Liver (tissue), 8 donors: ENCODE measurements at regions not wholly inside any gene's neighbourhood (a gene's known extent, or its start where the extent isn't known, plus 50 kb on each side); places are given as distances from the start of the nearest gene placed in this dataset.
"Not testable (repeated sequence)": the region's sequence is repeated elsewhere in the genome, so short reads cannot be mapped to it uniquely, and the experiment has no call there.

Source experiments
- DNase-seq: peaks from one replicate; pipeline ENCODE4 v3.0.0-alpha.2; 2017; ENCODE audit warnings: low spot score
- H3K27ac ChIP-seq, 2 donors: one replicate each; pipeline ENCODE4 v1.7.0; 2013; ENCODE audit warnings: inconsistent platforms in 2 of 2, low read length in 2 of 2, control low read depth in 1 of 2, low read depth in 1 of 2, mild to moderate bottlenecking in 1 of 2
- H3K27me3 ChIP-seq, 4 donors: one replicate each; pipeline versions ENCODE4 v1.6.1 to v1.7.0; 2013; ENCODE audit warnings: low read length in 3 of 4, inconsistent platforms in 1 of 4, mild to moderate bottlenecking in 1 of 4, moderate library complexity in 1 of 4; ENCODE audit not compliant: control insufficient read depth in 4 of 4, insufficient read depth in 4 of 4
- H3K36me3 ChIP-seq, 4 donors: one replicate each; pipeline versions ENCODE4 v1.6.1 to v1.7.0; 2013; ENCODE audit warnings: low read length in 3 of 4, mild to moderate bottlenecking in 3 of 4, low read depth in 1 of 4, moderate library complexity in 1 of 4; ENCODE audit not compliant: control insufficient read depth in 4 of 4, insufficient read depth in 3 of 4
- H3K4me1 ChIP-seq, 4 donors: one replicate each; pipeline versions ENCODE4 v1.6.1 to v1.7.0; 2013; ENCODE audit warnings: low read length in 3 of 4, mild to moderate bottlenecking in 3 of 4, moderate library complexity in 1 of 4; ENCODE audit not compliant: control insufficient read depth in 4 of 4, insufficient read depth in 4 of 4
- H3K4me3 ChIP-seq, 3 donors: one replicate each; pipeline versions ENCODE4 v1.6.1 to v1.7.0; 2013; ENCODE audit warnings: low read length in 3 of 3, control low read depth in 1 of 3, low read depth in 1 of 3, mild to moderate bottlenecking in 1 of 3
- H3K9ac ChIP-seq, 2 donors: one replicate each; pipeline ENCODE4 v1.7.0; 2013; ENCODE audit warnings: low read length in 2 of 2, mild to moderate bottlenecking in 2 of 2, moderate library complexity in 2 of 2, control low read depth in 1 of 2, low read depth in 1 of 2
- H3K9me3 ChIP-seq, 4 donors: one replicate each; pipeline versions ENCODE4 v1.6.1 to v1.7.0; 2013; ENCODE audit warnings: low read length in 3 of 4; ENCODE audit not compliant: control insufficient read depth in 4 of 4
- ATF3 ChIP-seq: IDR thresholded peaks from 2 replicates; pipeline ENCODE4 v1.6.1; 2016; ENCODE audit warnings: antibody characterized with exemption
- CTCF ChIP-seq: fragments of 150-350 bp; IDR thresholded peaks from 2 replicates; pipeline ENCODE4 v1.5.1; 2017; ENCODE audit warnings: improper control_type of control experiment, low read depth, low read length; ENCODE audit not compliant: missing input control
- EGR1 ChIP-seq, 2 donors: IDR thresholded peaks; 2 replicates each; pipeline ENCODE4 v1.6.1; 2016 to 2018; ENCODE audit warnings: antibody characterized with exemption in 2 of 2, low read depth in 2 of 2
- FOXA1 ChIP-seq: IDR thresholded peaks from 2 replicates; pipeline ENCODE4 v1.6.1; 2016; ENCODE audit warnings: antibody characterized with exemption
- FOXA2 ChIP-seq: IDR thresholded peaks from 2 replicates; pipeline ENCODE4 v1.6.1; 2016; ENCODE audit warnings: antibody characterized with exemption
- GABPA ChIP-seq, 2 donors: IDR thresholded peaks in 1 of 2; conservative IDR thresholded peaks in 1 of 2; 2 replicates each; pipeline ENCODE4 v1.6.1; 2016; ENCODE audit warnings: antibody characterized with exemption in 2 of 2, mild to moderate bottlenecking in 1 of 2, moderate library complexity in 1 of 2
- HNF4A ChIP-seq, 2 donors: conservative IDR thresholded peaks; 2 replicates each; pipeline ENCODE4 v1.6.1; 2016; ENCODE audit warnings: antibody characterized with exemption in 2 of 2, mild to moderate bottlenecking in 2 of 2
- HNF4G ChIP-seq: IDR thresholded peaks from 2 replicates; pipeline ENCODE4 v1.6.1; 2016; ENCODE audit warnings: antibody characterized with exemption
- JUND ChIP-seq, 2 donors: IDR thresholded peaks; 2 replicates each; pipeline ENCODE4 v1.6.1; 2016; ENCODE audit warnings: antibody characterized with exemption in 2 of 2
- MAX ChIP-seq: IDR thresholded peaks from 2 replicates; pipeline ENCODE4 v1.6.1; 2016; ENCODE audit warnings: antibody characterized with exemption
- NR2F2 ChIP-seq: IDR thresholded peaks from 2 replicates; pipeline ENCODE4 v1.6.1; 2016; ENCODE audit warnings: antibody characterized with exemption
- RAD21 ChIP-seq, 2 donors: IDR thresholded peaks; 2 replicates each; pipeline ENCODE4 v1.6.1; 2016; ENCODE audit warnings: antibody characterized with exemption in 2 of 2, mild to moderate bottlenecking in 2 of 2
- REST ChIP-seq: IDR thresholded peaks from 2 replicates; pipeline ENCODE4 v1.6.1; 2016; ENCODE audit warnings: antibody characterized with exemption, mild to moderate bottlenecking
- RXRA ChIP-seq, 2 donors: IDR thresholded peaks; 2 replicates each; pipeline ENCODE4 v1.6.1; 2017 to 2018; ENCODE audit warnings: antibody characterized with exemption in 2 of 2, mild to moderate bottlenecking in 1 of 2
- SP1 ChIP-seq: IDR thresholded peaks from 2 replicates; pipeline ENCODE4 v1.6.1; 2018; ENCODE audit warnings: antibody characterized with exemption, mild to moderate bottlenecking
- TAF1 ChIP-seq: conservative IDR thresholded peaks from 2 replicates; pipeline ENCODE4 v1.6.1; 2016; ENCODE audit warnings: antibody characterized with exemption, mild to moderate bottlenecking
- YY1 ChIP-seq: IDR thresholded peaks from 2 replicates; pipeline ENCODE4 v1.6.1; 2016; ENCODE audit warnings: antibody characterized with exemption, mild to moderate bottlenecking
- ZBTB33 ChIP-seq: IDR thresholded peaks from 2 replicates; pipeline ENCODE4 v1.6.1; 2016; ENCODE audit warnings: antibody characterized with exemption
- WGBS: extraction: QIAGEN DNeasy Blood & Tissue Kit; methylation state at CpG from one replicate; pipeline ENCODE4 v1.1.7; 2013; 5-methylcytosine and 5-hydroxymethylcytosine counted together
- donor health status: healthy.
- donor health status: healthy.
- donor health status: healthy.
- donor health status: healthy.
- donor health status: healthy.

- no peak overlapping the region for H3K9ac ChIP-seq
- H3K4me1 ChIP-seq = no peaks in the 10 kb centered on the region
- H3K36me3 ChIP-seq = no peaks in the 10 kb centered on the region
- H3K27me3 ChIP-seq = no peaks in the 10 kb centered on the region
- H3K27ac ChIP-seq = no peak overlapping the region
- no peak overlapping the region for H3K4me3 ChIP-seq
- DNase-seq = no peak
- TF ChIP-seq HNF4G = no peak
- no peak for TF ChIP-seq RAD21 (IDR thresholded peaks at IDR 0.05)
- no peak for TF ChIP-seq RXRA (IDR thresholded peaks at IDR 0.05)
- no peak for TF ChIP-seq SP1
- TF ChIP-seq MAX = no peak
- TF ChIP-seq FOXA1 = no peak
- TF ChIP-seq ATF3 = no peak
- TF ChIP-seq NR2F2 = no peak
- no peak for TF ChIP-seq EGR1 (IDR thresholded peaks at IDR 0.05; ENCODE audit: low read depth in 2 of 2)
- TF ChIP-seq YY1 = no peak
- no peak for TF ChIP-seq GABPA (IDR thresholded peaks at IDR 0.05 in 1 of 2, conservative IDR thresholded peaks at IDR 0.05 in 1 of 2)
- TF ChIP-seq REST = no peak
- no peak for TF ChIP-seq HNF4A (conservative IDR thresholded peaks at IDR 0.05)
- TF ChIP-seq ZBTB33 = no peak
- no peak for TF ChIP-seq TAF1
- no peak for TF ChIP-seq CTCF
- no peak for TF ChIP-seq JUND (IDR thresholded peaks at IDR 0.05)
- TF ChIP-seq FOXA2 = no peak
- WGBS = 75% methylated on average over 9 of the region's 9 CpGs
- H3K9me3 ChIP-seq = no peaks in the 10 kb centered on the region
Measured at GRCh38 chr9:42275141-42275540, 91.7 kb downstream of the SPATA31A6 start.

- not testable (repeated sequence) for H3K36me3 ChIP-seq, H3K4me1 ChIP-seq, DNase-seq, H3K9me3 ChIP-seq, H3K9ac ChIP-seq, H3K27ac ChIP-seq, H3K27me3 ChIP-seq, H3K4me3 ChIP-seq
- 65% methylated on average over 7 of the region's 7 CpGs for WGBS
Measured at GRCh38 chr9:42282531-42283178, 99.2 kb downstream of the SPATA31A6 start.

GRCh38 chr9:42283179-42283543, 99.7 kb downstream of the SPATA31A6 start:
- WGBS = 61% methylated on average over 2 of the region's 2 CpGs
- H3K27ac ChIP-seq = not testable (repeated sequence)

GRCh38 chr9:42286145-42286845, 102.8 kb downstream of the SPATA31A6 start:
- H3K9ac ChIP-seq = not testable (repeated sequence)
- 72% methylated on average over 7 of the region's 7 CpGs for WGBS

More at GRCh38 chr9:42283179-42283543, 99.7 kb downstream of the SPATA31A6 start:
- not testable (repeated sequence) for H3K4me1 ChIP-seq, H3K27me3 ChIP-seq, H3K4me3 ChIP-seq, H3K9me3 ChIP-seq, H3K9ac ChIP-seq, DNase-seq, H3K36me3 ChIP-seq

More at GRCh38 chr9:42286145-42286845, 102.8 kb downstream of the SPATA31A6 start:
- not testable (repeated sequence) for H3K36me3 ChIP-seq, DNase-seq, H3K4me3 ChIP-seq, H3K27me3 ChIP-seq, H3K4me1 ChIP-seq, H3K9me3 ChIP-seq, H3K27ac ChIP-seq
